ENCODE measurements at regions not wholly inside any gene's neighbourhood (a gene's known extent, or its start where the extent isn't known, plus 50 kb on each side); places are given as distances from the start of the nearest gene placed in this dataset.

DNA sequence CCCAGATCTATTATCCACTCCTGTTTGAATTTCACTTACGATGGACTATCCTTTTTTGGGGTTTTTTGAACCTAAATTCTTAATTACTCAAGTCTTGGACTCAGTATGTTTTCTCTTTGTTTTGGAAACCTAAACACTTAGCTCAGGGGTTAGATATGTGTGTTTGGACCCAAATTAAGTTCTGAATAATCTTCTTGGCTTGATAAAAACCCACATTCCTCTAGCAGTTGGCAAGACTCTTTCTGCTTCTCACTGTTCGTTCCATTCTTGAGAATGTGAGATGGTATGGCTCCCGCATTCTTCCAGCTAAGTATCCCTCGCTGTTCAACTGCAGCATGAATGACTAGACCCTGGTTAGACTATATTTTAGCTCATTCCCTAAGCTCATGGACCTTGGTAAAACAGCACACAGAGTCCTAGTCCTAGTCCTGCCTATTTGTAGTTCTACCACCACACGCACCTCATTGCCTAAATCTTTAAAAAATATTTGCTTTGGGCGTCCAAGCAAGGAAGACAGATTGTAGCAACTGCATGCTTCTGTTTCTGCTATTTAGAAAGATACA is 860.0 kb downstream of the RPS29 start:
- no peak overlapping the region for H2AFZ ChIP-seq (ENCODE audit: control insufficient read depth, low read length)

DNA sequence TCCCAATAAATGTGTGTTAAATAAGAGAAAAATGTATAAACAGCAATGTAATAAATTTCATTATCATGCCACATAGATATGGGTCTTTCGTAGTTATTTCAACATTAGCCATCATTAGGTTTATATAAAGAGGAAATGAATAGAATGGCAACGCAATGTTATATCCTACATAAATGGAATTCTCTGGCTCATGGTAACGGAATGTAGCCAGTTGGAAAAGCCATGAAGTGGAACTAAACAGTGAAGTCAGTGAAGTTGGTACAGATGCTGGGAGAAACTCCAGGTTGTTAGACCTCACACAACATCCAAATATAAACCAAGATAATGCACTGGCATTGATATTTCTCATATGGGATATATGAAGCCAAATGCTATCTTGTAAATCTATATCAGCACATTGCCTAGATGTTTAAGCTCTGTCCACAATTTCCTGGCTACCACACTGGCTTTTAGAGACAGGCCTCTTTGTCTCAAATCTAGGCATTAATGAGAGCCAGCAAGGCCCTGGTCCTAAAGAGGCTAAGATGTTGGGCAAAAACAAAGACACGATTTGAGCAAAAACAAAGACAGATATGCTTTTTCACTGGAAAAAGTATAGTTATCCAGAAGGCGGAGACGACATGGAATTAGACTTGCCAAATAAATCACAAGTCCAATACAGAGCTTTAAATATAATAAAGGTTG is 861.0 kb downstream of the RPS29 start:
- H3K27me3 ChIP-seq (ENCODE audit: control insufficient read depth, extremely low read depth, insufficient read depth, low read length) = no peaks in the 10 kb centered on the region
- TF ChIP-seq CTCF (optimal IDR thresholded peaks at IDR 0.05 in 1 of 3, IDR thresholded peaks at IDR 0.05 in 1 of 3, conservative IDR thresholded peaks at IDR 0.05 in 1 of 3; ENCODE audit: extremely low read depth in 1 of 3, insufficient read depth in 2 of 3, low read length in 3 of 3) (no peak), EZH2 (IDR thresholded peaks at IDR 0.05; ENCODE audit: low read length) (no peak)
- dilution Hi-C loops (cut with MboI; ENCODE audit: extremely low pct_ligation_motif_present, low sequenced_read_pairs) = no loop called here

More for the DNA sequence above, 860.0 kb downstream of the RPS29 start:
- Histone ChIP-seq H3K27me3 (ENCODE audit: control insufficient read depth, extremely low read depth, insufficient read depth, low read length) (no peaks in the 10 kb centered on the region), H3K27ac (ENCODE audit: control insufficient read depth, insufficient read depth, low read length) (no peak overlapping the region), H3K4me2 (ENCODE audit: control insufficient read depth, extremely low read depth, insufficient read depth, low read depth, low read length) (no peak overlapping the region), H3K4me3 (ENCODE audit: control insufficient read depth in 2 of 3, extremely low read depth in 1 of 3, insufficient read depth in 2 of 3, low read depth in 1 of 3, low read length in 3 of 3) (no peak overlapping the region), H3K9me3 (ENCODE audit: control insufficient read depth, low read depth, low read length) (no peaks in the 10 kb centered on the region), H3K9ac (ENCODE audit: control insufficient read depth, extremely low read depth, insufficient read depth, low read length) (no peak overlapping the region), H3K9me1 (ENCODE audit: control insufficient read depth, extremely low read depth, insufficient read depth, low read length) (no peaks in the 10 kb centered on the region), H3K4me1 (ENCODE audit: control insufficient read depth, extremely low read depth, insufficient read depth, low read length) (no peaks in the 10 kb centered on the region), H3K79me2 (ENCODE audit: control insufficient read depth, insufficient read depth, low read length) (no peaks in the 10 kb centered on the region), H4K20me1 (ENCODE audit: control insufficient read depth, extremely low read depth, insufficient read depth, low read length) (no peaks in the 10 kb centered on the region), H3K36me3 (ENCODE audit: control insufficient read depth in 2 of 2, extremely low read depth in 1 of 2, insufficient read depth in 2 of 2, low read length in 2 of 2) (no peaks in the 10 kb centered on the region)
- DNase-seq (ENCODE audit: low read depth, low spot score) = no peak
- dilution Hi-C loops (cut with MboI; ENCODE audit: extremely low pct_ligation_motif_present, low sequenced_read_pairs) = no loop called here
- TF ChIP-seq EZH2 (IDR thresholded peaks at IDR 0.05; ENCODE audit: low read length) = no peak
- TF ChIP-seq CTCF (optimal IDR thresholded peaks at IDR 0.05 in 1 of 3, IDR thresholded peaks at IDR 0.05 in 1 of 3, conservative IDR thresholded peaks at IDR 0.05 in 1 of 3; ENCODE audit: extremely low read depth in 1 of 3, insufficient read depth in 2 of 3, low read length in 3 of 3) = no peak
- FAIRE-seq = no peak

More for the DNA sequence above, 861.0 kb downstream of the RPS29 start:
- Histone ChIP-seq H3K9ac (ENCODE audit: control insufficient read depth, extremely low read depth, insufficient read depth, low read length) (no peak overlapping the region), H3K36me3 (ENCODE audit: control insufficient read depth in 2 of 2, extremely low read depth in 1 of 2, insufficient read depth in 2 of 2, low read length in 2 of 2) (no peaks in the 10 kb centered on the region), H3K4me2 (ENCODE audit: control insufficient read depth, extremely low read depth, insufficient read depth, low read depth, low read length) (no peak overlapping the region), H3K9me1 (ENCODE audit: control insufficient read depth, extremely low read depth, insufficient read depth, low read length) (no peaks in the 10 kb centered on the region), H3K27ac (ENCODE audit: control insufficient read depth, insufficient read depth, low read length) (no peak overlapping the region), H3K4me3 (ENCODE audit: control insufficient read depth in 2 of 3, extremely low read depth in 1 of 3, insufficient read depth in 2 of 3, low read depth in 1 of 3, low read length in 3 of 3) (no peak overlapping the region), H3K9me3 (ENCODE audit: control insufficient read depth, low read depth, low read length) (no peaks in the 10 kb centered on the region), H4K20me1 (ENCODE audit: control insufficient read depth, extremely low read depth, insufficient read depth, low read length) (no peaks in the 10 kb centered on the region), H3K79me2 (ENCODE audit: control insufficient read depth, insufficient read depth, low read length) (no peaks in the 10 kb centered on the region), H2AFZ (ENCODE audit: control insufficient read depth, low read length) (no peak overlapping the region), H3K4me1 (ENCODE audit: control insufficient read depth, extremely low read depth, insufficient read depth, low read length) (no peaks in the 10 kb centered on the region)
- FAIRE-seq = no peak
- no peak for DNase-seq (ENCODE audit: low read depth, low spot score)
